ENCODE measurements at regions not wholly inside any gene's neighbourhood (a gene's known extent, or its start where the extent isn't known, plus 50 kb on each side); places are given as distances from the start of the nearest gene placed in this dataset.
"Not testable (repeated sequence)": the region's sequence is repeated elsewhere in the genome, so short reads cannot be mapped to it uniquely, and the experiment has no call there.

GRCh38 chr10:120208488-120208887, 248.5 kb upstream of the PLPP4 start:
- Histone ChIP-seq H3K4me2 (no peak overlapping the region), H3K4me1 (ENCODE audit: insufficient read depth) (no peaks in the 10 kb centered on the region), H3K27me3 (no peaks in the 10 kb centered on the region), H2AFZ (no peak overlapping the region), H3K9me3 (ENCODE audit: low read depth) (no peaks in the 10 kb centered on the region), H3K27ac (no peak overlapping the region), H4K20me1 (ENCODE audit: insufficient read depth, poor library complexity, severe bottlenecking) (no peaks in the 10 kb centered on the region), H3K36me3 (replicated peaks; ENCODE audit: insufficient read depth, low read depth) (no peaks in the 10 kb centered on the region), H3K9me2 (replicated peaks; ENCODE audit: insufficient read depth) (no peaks in the 10 kb centered on the region), H3K79me2 (no peaks in the 10 kb centered on the region), H3K4me3 (no peak overlapping the region)
- WGBS (ENCODE audit: low lambda C conversion rate, missing lambda C conversion rate) = 66% methylated on average over 3 of the region's 3 CpGs
- no peak for DNase-seq (ENCODE audit: low spot score)
- TF ChIP-seq EZH2 (IDR thresholded peaks at IDR 0.05; ENCODE audit: borderline replicate concordance) = no peak
- TF ChIP-seq CTCF (IDR thresholded peaks at IDR 0.05; ENCODE audit: poor library complexity) = no peak
- no peak for TF ChIP-seq EZH2phosphoT487 (IDR thresholded peaks at IDR 0.05; ENCODE audit: low read depth, severe bottlenecking, unreplicated experiment)

GRCh38 chr10:120209124-120209762, 247.8 kb upstream of the PLPP4 start:
- H3K79me2 ChIP-seq = no peaks in the 10 kb centered on the region
- H3K4me3 ChIP-seq = no peak overlapping the region
- DNase-seq (ENCODE audit: low spot score) = no peak
- TF ChIP-seq EZH2phosphoT487 (IDR thresholded peaks at IDR 0.05; ENCODE audit: low read depth, severe bottlenecking, unreplicated experiment) (no peak), CTCF (IDR thresholded peaks at IDR 0.05; ENCODE audit: poor library complexity) (no peak), EZH2 (IDR thresholded peaks at IDR 0.05; ENCODE audit: borderline replicate concordance) (no peak)
- no peaks in the 10 kb centered on the region for H3K4me1 ChIP-seq (ENCODE audit: insufficient read depth)
- no peak overlapping the region for H3K4me2 ChIP-seq
- no peak overlapping the region for H2AFZ ChIP-seq
- H3K27ac ChIP-seq = no peak overlapping the region
- H3K9me3 ChIP-seq (ENCODE audit: low read depth) = no peaks in the 10 kb centered on the region
- H4K20me1 ChIP-seq (ENCODE audit: insufficient read depth, poor library complexity, severe bottlenecking) = no peaks in the 10 kb centered on the region
- H3K9me2 ChIP-seq (replicated peaks; ENCODE audit: insufficient read depth) = no peaks in the 10 kb centered on the region
- no peaks in the 10 kb centered on the region for H3K27me3 ChIP-seq
- no peaks in the 10 kb centered on the region for H3K36me3 ChIP-seq (replicated peaks; ENCODE audit: insufficient read depth, low read depth)
- WGBS (ENCODE audit: low lambda C conversion rate, missing lambda C conversion rate) = 81% methylated on average over 7 of the region's 7 CpGs

GRCh38 chr10:120212275-120212674, 244.8 kb upstream of the PLPP4 start:
- WGBS (ENCODE audit: low lambda C conversion rate, missing lambda C conversion rate) = 91% methylated on average over 2 of the region's 2 CpGs
- Histone ChIP-seq H3K36me3 (replicated peaks; ENCODE audit: insufficient read depth, low read depth) (no peaks in the 10 kb centered on the region), H3K9me2 (replicated peaks; ENCODE audit: insufficient read depth) (no peaks in the 10 kb centered on the region), H3K27me3 (no peaks in the 10 kb centered on the region), H3K79me2 (no peaks in the 10 kb centered on the region), H2AFZ (no peak overlapping the region), H3K4me2 (no peak overlapping the region), H3K27ac (no peak overlapping the region), H3K9me3 (ENCODE audit: low read depth) (no peaks in the 10 kb centered on the region), H3K4me3 (no peak overlapping the region), H3K4me1 (ENCODE audit: insufficient read depth) (no peaks in the 10 kb centered on the region), H4K20me1 (ENCODE audit: insufficient read depth, poor library complexity, severe bottlenecking) (no peaks in the 10 kb centered on the region)
- no peak for TF ChIP-seq EZH2 (IDR thresholded peaks at IDR 0.05; ENCODE audit: borderline replicate concordance)
- DNase-seq (ENCODE audit: low spot score) = no peak

- H3K27me3 ChIP-seq; H3K36me3 ChIP-seq (replicated peaks; ENCODE audit: insufficient read depth, low read depth); H3K9me3 ChIP-seq (ENCODE audit: low read depth); H2AFZ ChIP-seq; H3K4me3 ChIP-seq; DNase-seq (ENCODE audit: low spot score); H3K27ac ChIP-seq; H4K20me1 ChIP-seq (ENCODE audit: insufficient read depth, poor library complexity, severe bottlenecking); H3K79me2 ChIP-seq; H3K4me1 ChIP-seq (ENCODE audit: insufficient read depth); H3K9me2 ChIP-seq (replicated peaks; ENCODE audit: insufficient read depth); H3K4me2 ChIP-seq: not testable (repeated sequence)
- 80% methylated on average over 2 of the region's 2 CpGs for WGBS (ENCODE audit: low lambda C conversion rate, missing lambda C conversion rate)
These were observed 243.7 kb upstream of the PLPP4 start for GRCh38 chr10:120213283-120213682.
